ENCODE measurements at regions not wholly inside any gene's neighbourhood (a gene's known extent, or its start where the extent isn't known, plus 50 kb on each side); places are given as distances from the start of the nearest gene placed in this dataset.
A peak's percentile ranks its signal among the peaks of the same experiment; 100 is the strongest.

GRCh38 chr3:110066206-110066605 is 728.9 kb upstream of the DPPA4 start:
- no peak overlapping the region for H3K4me3 ChIP-seq (replicated peaks; ENCODE audit: low read depth, low read length)
- no peak for DNase-seq (ENCODE audit: extremely low read depth, insufficient read length)
- TF ChIP-seq CTCF (IDR thresholded peaks at IDR 0.05; ENCODE audit: insufficient read depth, low read length, poor library complexity, severe bottlenecking), result no peak
- no peaks in the 10 kb centered on the region for H3K27me3 ChIP-seq (replicated peaks; ENCODE audit: control insufficient read depth, insufficient read depth, low read length)
- H3K36me3 ChIP-seq (ENCODE audit: control insufficient read depth, insufficient read depth, low read length), result no peaks in the 10 kb centered on the region

DNA sequence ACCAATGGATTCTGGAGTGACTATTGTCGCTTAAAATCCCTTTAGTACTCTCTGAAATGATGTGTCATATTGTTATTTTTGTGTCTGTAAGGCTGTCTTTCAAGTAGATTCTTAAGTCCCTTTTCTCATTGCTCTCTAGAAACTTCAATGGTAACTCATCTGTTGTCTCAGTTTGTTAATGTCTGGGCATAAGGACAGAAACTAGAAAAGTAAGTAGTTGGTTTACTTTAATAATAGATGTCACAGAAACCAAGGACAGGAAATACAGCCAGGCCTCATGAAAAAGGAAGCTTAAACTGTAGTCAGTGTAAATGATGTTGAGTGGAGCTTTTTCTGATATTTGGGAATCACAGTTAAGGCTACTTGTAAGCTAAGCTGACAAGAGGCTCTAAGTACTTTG is 730.2 kb upstream of the DPPA4 start:
- Histone ChIP-seq H3K27me3 (replicated peaks; ENCODE audit: control insufficient read depth, insufficient read depth, low read length) (no peaks in the 10 kb centered on the region), H3K4me3 (replicated peaks; ENCODE audit: low read depth, low read length) (no peak overlapping the region), H3K36me3 (ENCODE audit: control insufficient read depth, insufficient read depth, low read length) (no peaks in the 10 kb centered on the region)
- peak; percentile 3 for DNase-seq (ENCODE audit: extremely low read depth, insufficient read length)
- no peak for TF ChIP-seq CTCF (IDR thresholded peaks at IDR 0.05; ENCODE audit: insufficient read depth, low read length, poor library complexity, severe bottlenecking)

DNA sequence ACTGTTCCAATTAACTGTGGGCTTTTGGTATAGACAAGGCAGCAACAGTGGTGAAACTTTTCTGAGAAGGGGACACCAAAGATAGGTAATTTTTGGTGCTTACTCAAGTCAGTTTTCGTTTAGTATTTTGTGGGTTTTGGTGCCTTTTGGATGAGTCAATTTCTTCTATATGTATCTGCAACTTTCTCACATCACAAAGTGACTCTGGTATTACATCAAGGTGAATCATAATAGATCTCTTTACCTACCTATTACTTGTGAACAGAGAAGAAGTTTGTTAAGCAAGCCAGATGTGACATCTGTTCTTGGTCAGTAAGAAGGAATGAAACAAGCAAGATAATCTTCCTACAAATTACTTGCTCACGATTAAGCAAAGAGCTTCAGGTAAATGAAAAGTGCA is 732.4 kb upstream of the DPPA4 start:
- Histone ChIP-seq H3K27me3 (replicated peaks; ENCODE audit: control insufficient read depth, insufficient read depth, low read length) (no peaks in the 10 kb centered on the region), H3K4me3 (replicated peaks; ENCODE audit: low read depth, low read length) (no peak overlapping the region), H3K36me3 (ENCODE audit: control insufficient read depth, insufficient read depth, low read length) (no peaks in the 10 kb centered on the region)
- TF ChIP-seq CTCF (IDR thresholded peaks at IDR 0.05; ENCODE audit: insufficient read depth, low read length, poor library complexity, severe bottlenecking), result no peak
- DNase-seq (ENCODE audit: extremely low read depth, insufficient read length), result peak; percentile 7

DNA sequence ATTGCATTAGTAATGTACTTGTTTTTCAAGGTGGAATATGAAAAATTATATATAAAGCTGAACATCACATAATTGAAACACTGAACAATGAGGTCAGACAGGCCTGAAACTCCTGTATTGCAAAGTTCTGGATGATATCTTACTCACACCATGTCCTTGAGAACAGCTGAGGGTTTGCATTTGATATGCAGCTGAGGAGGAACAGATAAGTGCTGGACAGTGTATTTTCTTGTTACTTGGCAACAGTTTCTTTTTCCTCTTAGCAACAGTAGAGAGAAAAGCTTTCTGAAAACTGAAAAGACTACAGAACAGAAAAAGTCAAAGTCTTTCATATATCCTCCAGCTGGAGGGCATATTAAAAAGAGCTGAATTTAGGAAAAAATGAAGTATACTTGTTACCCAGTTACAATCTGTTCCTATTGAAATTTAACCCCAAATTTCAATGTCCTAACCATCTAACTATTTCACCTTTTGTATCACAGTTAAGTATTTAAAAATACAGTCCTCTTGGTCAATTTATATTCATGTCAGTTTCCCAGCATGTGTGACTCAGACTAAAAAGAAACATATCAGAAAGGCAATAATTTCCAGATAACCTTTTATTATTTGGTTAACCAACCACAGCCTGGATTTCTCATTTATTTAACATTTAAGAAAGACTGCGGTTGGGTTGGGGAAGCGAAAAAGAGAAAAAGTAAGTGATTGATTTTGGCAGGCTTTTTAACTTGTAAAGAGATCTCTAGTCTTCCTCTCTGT is 733.0 kb upstream of the DPPA4 start:
- peak; percentile 4 for DNase-seq (ENCODE audit: extremely low read depth, insufficient read length)
- H3K36me3 ChIP-seq (ENCODE audit: control insufficient read depth, insufficient read depth, low read length), result no peaks in the 10 kb centered on the region
- no peaks in the 10 kb centered on the region for H3K27me3 ChIP-seq (replicated peaks; ENCODE audit: control insufficient read depth, insufficient read depth, low read length)
- H3K4me3 ChIP-seq (replicated peaks; ENCODE audit: low read depth, low read length), result no peak overlapping the region
- TF ChIP-seq CTCF (IDR thresholded peaks at IDR 0.05; ENCODE audit: insufficient read depth, low read length, poor library complexity, severe bottlenecking), result no peak

DNA sequence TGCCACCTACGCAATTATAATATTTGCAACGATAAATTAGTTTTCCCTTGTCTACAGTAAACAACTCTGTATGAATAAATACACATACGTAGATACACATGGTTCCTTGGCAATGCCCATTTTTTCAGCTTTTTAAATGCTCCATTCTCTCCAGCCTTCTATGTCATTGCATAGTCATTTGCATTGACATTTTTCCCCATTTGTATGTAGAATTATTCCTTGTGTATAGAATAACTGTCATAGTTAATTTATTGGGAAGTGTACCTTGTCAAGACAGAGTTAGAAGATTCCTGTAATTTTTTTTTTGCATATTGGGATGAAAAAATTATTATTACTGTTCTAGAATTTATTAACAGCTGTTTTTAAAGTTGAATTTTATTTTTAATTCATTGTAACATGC is 736.7 kb upstream of the DPPA4 start:
- no peak for DNase-seq (ENCODE audit: extremely low read depth, insufficient read length)
- no peak for TF ChIP-seq CTCF (IDR thresholded peaks at IDR 0.05; ENCODE audit: insufficient read depth, low read length, poor library complexity, severe bottlenecking)
- no peaks in the 10 kb centered on the region for H3K27me3 ChIP-seq (replicated peaks; ENCODE audit: control insufficient read depth, insufficient read depth, low read length)
- H3K4me3 ChIP-seq (replicated peaks; ENCODE audit: low read depth, low read length), result no peak overlapping the region
- H3K36me3 ChIP-seq (ENCODE audit: control insufficient read depth, insufficient read depth, low read length), result no peaks in the 10 kb centered on the region

DNA sequence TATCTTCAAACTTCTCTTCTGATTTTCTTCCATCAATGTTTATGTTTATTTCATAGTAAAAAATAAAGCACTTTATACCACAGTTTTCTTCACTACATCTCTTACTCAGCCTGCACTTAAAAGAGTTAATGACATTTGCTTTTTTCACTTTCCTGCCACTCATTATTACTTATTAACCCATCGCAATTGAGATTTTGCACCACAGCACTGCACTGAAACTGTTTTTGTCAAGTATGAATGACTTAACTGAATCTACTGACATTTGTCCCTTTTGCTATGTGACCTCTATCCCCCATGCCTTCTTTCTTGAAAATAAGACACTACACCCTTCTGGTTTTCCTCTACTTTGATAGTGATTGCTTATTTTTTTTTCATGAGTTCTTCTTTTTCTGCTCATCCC is 739.7 kb upstream of the DPPA4 start:
- Histone ChIP-seq H3K36me3 (ENCODE audit: control insufficient read depth, insufficient read depth, low read length) (no peaks in the 10 kb centered on the region), H3K27me3 (replicated peaks; ENCODE audit: control insufficient read depth, insufficient read depth, low read length) (no peaks in the 10 kb centered on the region), H3K4me3 (replicated peaks; ENCODE audit: low read depth, low read length) (no peak overlapping the region)
- DNase-seq (ENCODE audit: extremely low read depth, insufficient read length), result no peak
- no peak for TF ChIP-seq CTCF (IDR thresholded peaks at IDR 0.05; ENCODE audit: insufficient read depth, low read length, poor library complexity, severe bottlenecking)
